Mucosa of rectum (tissue), 2 donors: ENCODE measurements at regions not wholly inside any gene's neighbourhood (a gene's known extent, or its start where the extent isn't known, plus 50 kb on each side); places are given as distances from the start of the nearest gene placed in this dataset.

ENCODE experiments used
- H3K27ac ChIP-seq, 2 donors: one replicate each; pipeline ENCODE4 v1.7.0; 2013; ENCODE audit warnings: inconsistent platforms in 2 of 2, low read depth in 2 of 2, low read length in 2 of 2
- H3K27me3 ChIP-seq, 2 donors: one replicate each; pipeline ENCODE4 v1.7.0; 2013; ENCODE audit warnings: low read length in 2 of 2; ENCODE audit not compliant: control insufficient read depth in 2 of 2, insufficient read depth in 2 of 2
- H3K36me3 ChIP-seq, 2 donors: one replicate each; pipeline ENCODE4 v1.7.0; 2013; ENCODE audit warnings: low read length in 2 of 2; ENCODE audit not compliant: control insufficient read depth in 2 of 2, insufficient read depth in 2 of 2
- H3K4me1 ChIP-seq, 2 donors: one replicate each; pipeline ENCODE4 v1.7.0; 2013; ENCODE audit warnings: low read length in 2 of 2, mild to moderate bottlenecking in 1 of 2; ENCODE audit not compliant: control insufficient read depth in 2 of 2, insufficient read depth in 2 of 2
- H3K4me3 ChIP-seq, 2 donors: one replicate each; pipeline ENCODE4 v1.7.0; 2013; ENCODE audit warnings: low read length in 2 of 2
- H3K9ac ChIP-seq, 2 donors: one replicate each; pipeline ENCODE4 v1.7.0; 2013; ENCODE audit warnings: low read length in 2 of 2, low read depth in 1 of 2, mild to moderate bottlenecking in 1 of 2
- H3K9me3 ChIP-seq, 2 donors: one replicate each; pipeline ENCODE4 v1.7.0; 2013; ENCODE audit warnings: low read length in 2 of 2; ENCODE audit not compliant: control insufficient read depth in 2 of 2
- donor health status: healthy.
- donor health status: Normal muscosa, but diverticular disease.

DNA sequence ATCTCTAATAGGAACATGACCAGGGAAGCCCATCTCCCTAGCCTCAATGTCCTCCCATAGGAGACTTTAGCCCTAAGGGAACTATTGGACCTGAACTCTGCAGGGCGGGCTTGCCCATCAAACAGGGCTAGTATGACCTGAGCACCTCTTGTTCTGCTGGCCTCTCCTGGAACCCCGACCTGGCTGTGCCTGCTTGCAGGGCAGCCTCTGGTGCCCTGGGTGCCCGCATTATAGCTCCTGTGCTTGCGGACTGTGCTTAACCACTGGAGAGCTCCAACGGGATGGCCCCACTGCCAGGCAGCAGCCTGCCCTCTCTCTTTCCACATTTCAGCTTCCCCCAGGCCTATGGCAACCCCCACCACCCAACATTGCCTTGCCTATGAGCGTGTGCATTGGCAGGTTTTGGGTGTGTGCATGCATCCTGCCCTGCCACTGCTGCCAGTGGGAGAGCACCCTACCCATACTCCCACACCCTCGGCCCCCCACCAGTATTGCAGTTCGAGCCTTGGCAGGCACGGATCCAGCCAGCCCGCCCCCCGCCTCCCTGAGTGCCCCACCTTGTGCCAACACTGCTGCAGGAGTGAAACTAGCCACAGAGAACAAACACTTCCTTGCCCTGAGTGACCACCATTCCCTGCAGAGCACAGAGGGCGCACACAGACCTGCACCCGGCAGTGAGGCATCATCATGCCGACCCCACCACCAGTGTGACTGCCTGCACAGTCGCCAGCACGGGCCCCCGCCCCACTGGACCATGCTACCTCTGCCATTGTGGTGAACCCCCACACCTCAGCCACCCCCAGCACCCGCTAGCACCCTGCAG, 1123.8 kb upstream of the CDH6 start:
- no peaks in the 10 kb centered on the region for H3K36me3 ChIP-seq
- H3K4me1 ChIP-seq: no peaks in the 10 kb centered on the region
- H3K4me3 ChIP-seq: no peak overlapping the region
- no peak overlapping the region for H3K27ac ChIP-seq
- no peak overlapping the region for H3K9ac ChIP-seq
- H3K27me3 ChIP-seq: no peaks in the 10 kb centered on the region
- peaks cover 0 to 5% of the 10 kb centered on the region in 2 donors for H3K9me3 ChIP-seq

- Histone ChIP-seq H3K27me3 (no peaks in the 10 kb centered on the region), H3K4me1 (no peaks in the 10 kb centered on the region), H3K36me3 (no peaks in the 10 kb centered on the region), H3K27ac (no peak overlapping the region), H3K9ac (no peak overlapping the region), H3K4me3 (no peak overlapping the region), H3K9me3 (no peaks in the 10 kb centered on the region)
Observed at GRCh38 chr5:30063503-30063902, 1130.0 kb upstream of the CDH6 start.

- H3K27ac ChIP-seq: no peak overlapping the region
- no peak overlapping the region for H3K9ac ChIP-seq
- H3K4me1 ChIP-seq: no peaks in the 10 kb centered on the region
- H3K4me3 ChIP-seq: no peak overlapping the region
- no peaks in the 10 kb centered on the region for H3K36me3 ChIP-seq
- no peaks in the 10 kb centered on the region for H3K27me3 ChIP-seq
- peaks cover 0 to 2% of the 10 kb centered on the region in 2 donors for H3K9me3 ChIP-seq
Observed at GRCh38 chr5:30051976-30052375, 1141.5 kb upstream of the CDH6 start.

- Histone ChIP-seq H3K27ac (no peak overlapping the region), H3K9me3 (peaks cover 0 to 2% of the 10 kb centered on the region in 2 donors), H3K36me3 (no peaks in the 10 kb centered on the region), H3K9ac (no peak overlapping the region), H3K4me3 (no peak overlapping the region), H3K27me3 (no peaks in the 10 kb centered on the region), H3K4me1 (no peaks in the 10 kb centered on the region)
Observed at GRCh38 chr5:30050056-30050815, 1143.2 kb upstream of the CDH6 start.

- Histone ChIP-seq H3K36me3 (no peaks in the 10 kb centered on the region), H3K4me1 (no peaks in the 10 kb centered on the region), H3K9me3 (no peaks in the 10 kb centered on the region)
Observed at GRCh38 chr5:30042677-30043076, 1150.8 kb upstream of the CDH6 start.

DNA sequence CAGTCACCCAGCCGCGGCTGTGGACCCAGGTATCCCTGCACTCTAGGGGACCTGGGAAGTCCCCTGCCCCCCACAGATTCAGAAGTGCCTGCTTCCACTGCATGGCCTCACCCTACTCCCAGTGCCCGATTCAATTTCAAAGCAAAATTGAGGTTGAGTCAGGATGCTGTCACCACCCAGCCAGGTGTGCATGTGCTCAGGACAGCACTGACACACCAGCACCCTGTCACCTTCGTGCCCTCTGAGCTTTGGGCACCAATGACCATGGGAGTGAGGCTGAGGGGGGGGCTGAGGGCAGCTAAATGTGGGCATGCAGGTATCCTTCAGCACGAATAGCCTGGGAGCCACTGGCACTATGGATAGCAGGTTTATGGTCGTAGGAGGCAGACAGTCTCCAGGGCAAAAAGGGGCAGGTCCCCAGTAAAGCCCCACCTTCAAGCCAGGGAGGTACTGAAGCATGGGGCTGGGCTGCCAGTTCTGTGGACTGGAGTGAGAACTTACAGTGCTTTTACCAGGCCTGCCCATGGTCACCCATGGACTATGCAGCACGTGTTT, 1151.6 kb upstream of the CDH6 start:
- Histone ChIP-seq H3K27me3 (no peaks in the 10 kb centered on the region), H3K27ac (no peak overlapping the region), H3K9me3 (no peaks in the 10 kb centered on the region), H3K4me3 (no peak overlapping the region), H3K36me3 (no peaks in the 10 kb centered on the region), H3K9ac (no peak overlapping the region), H3K4me1 (no peaks in the 10 kb centered on the region)

More at GRCh38 chr5:30042677-30043076, 1150.8 kb upstream of the CDH6 start:
- Histone ChIP-seq H3K9ac (no peak overlapping the region), H3K27me3 (no peaks in the 10 kb centered on the region), H3K27ac (no peak overlapping the region), H3K4me3 (no peak overlapping the region)

GRCh38 chr5:30041291-30041690, 1152.2 kb upstream of the CDH6 start:
- no peaks in the 10 kb centered on the region for H3K4me1 ChIP-seq
- H3K9me3 ChIP-seq: no peaks in the 10 kb centered on the region
- no peak overlapping the region for H3K27ac ChIP-seq
- H3K9ac ChIP-seq: no peak overlapping the region
- no peak overlapping the region for H3K4me3 ChIP-seq
- no peaks in the 10 kb centered on the region for H3K36me3 ChIP-seq
- H3K27me3 ChIP-seq: no peaks in the 10 kb centered on the region

- Histone ChIP-seq H3K4me1 (no peaks in the 10 kb centered on the region), H3K27ac (no peak overlapping the region), H3K27me3 (no peaks in the 10 kb centered on the region), H3K9ac (no peak overlapping the region), H3K9me3 (no peaks in the 10 kb centered on the region), H3K4me3 (no peak overlapping the region), H3K36me3 (no peaks in the 10 kb centered on the region)
Observed at GRCh38 chr5:30040488-30041118, 1152.9 kb upstream of the CDH6 start.

GRCh38 chr5:30039379-30039778, 1154.1 kb upstream of the CDH6 start:
- Histone ChIP-seq H3K9me3 (no peaks in the 10 kb centered on the region), H3K4me3 (no peak overlapping the region), H3K27ac (no peak overlapping the region), H3K36me3 (no peaks in the 10 kb centered on the region), H3K4me1 (no peaks in the 10 kb centered on the region), H3K27me3 (no peaks in the 10 kb centered on the region), H3K9ac (no peak overlapping the region)

DNA sequence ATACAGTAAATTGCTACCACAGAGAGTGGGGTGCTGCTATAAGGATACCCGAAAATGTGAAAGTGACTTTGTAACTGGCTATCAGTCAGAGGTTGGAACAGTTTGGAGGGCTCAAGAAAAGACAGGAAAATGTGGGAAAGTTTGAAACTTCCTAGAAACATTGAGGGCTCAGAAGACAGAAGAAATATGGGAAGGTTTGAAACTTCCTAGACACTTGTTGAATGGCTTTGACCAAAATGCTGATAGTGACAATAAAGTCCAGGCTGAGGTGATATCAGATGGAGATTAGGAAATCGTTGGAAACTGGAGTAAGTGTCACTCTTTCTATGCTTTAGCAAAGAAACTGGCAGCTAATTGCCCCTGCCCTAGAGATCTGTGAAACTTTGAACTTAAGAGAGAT, 1158.6 kb upstream of the CDH6 start:
- H3K27me3 ChIP-seq: no peaks in the 10 kb centered on the region
- H3K9ac ChIP-seq: no peak overlapping the region
- no peak overlapping the region for H3K27ac ChIP-seq
- no peaks in the 10 kb centered on the region for H3K36me3 ChIP-seq
- no peaks in the 10 kb centered on the region for H3K9me3 ChIP-seq
- H3K4me1 ChIP-seq: no peaks in the 10 kb centered on the region
- no peak overlapping the region for H3K4me3 ChIP-seq
